Sigmoid colon (tissue), 4 donors: ENCODE measurements at regions not wholly inside any gene's neighbourhood (a gene's known extent, or its start where the extent isn't known, plus 50 kb on each side); places are given as distances from the start of the nearest gene placed in this dataset.

Experiments
- CTCF ChIP-seq, 4 experiments: fragments of 450-650 bp in 3 of 4; fragments of 200-600 bp in 1 of 4; IDR thresholded peaks; one replicate each; pipeline ENCODE4 v1.5.1; 2016 to 2019; ENCODE audit warnings: antibody characterized with exemption in 4 of 4, mild to moderate bottlenecking in 3 of 4, moderate library complexity in 2 of 4
- EP300 ChIP-seq, 4 donors: sonication (generic); formaldehyde crosslinking; IDR thresholded peaks; one replicate each; pipeline ENCODE4 v1.6.1; 2017; ENCODE audit warnings: antibody characterized with exemption in 4 of 4

GRCh38 chr11:106292526-106292925, 215.1 kb downstream of the AASDHPPT start:
- no peak for TF ChIP-seq EP300 (IDR thresholded peaks at IDR 0.05)
- TF ChIP-seq CTCF (IDR thresholded peaks at IDR 0.05) = no peak
